ENCODE measurements at regions not wholly inside any gene's neighbourhood (a gene's known extent, or its start where the extent isn't known, plus 50 kb on each side); places are given as distances from the start of the nearest gene placed in this dataset.
A peak's percentile ranks its signal among the peaks of the same experiment; 100 is the strongest.
"Not testable (repeated sequence)": the region's sequence is repeated elsewhere in the genome, so short reads cannot be mapped to it uniquely, and the experiment has no call there.

GRCh38 chr18:55687106-55687505 is 99.1 kb upstream of the TCF4 start:
- intact Hi-C loops (cut with DNase I) = no loop called here
- Histone ChIP-seq H3K27ac (no peak overlapping the region), H3K4me1 (no peaks in the 10 kb centered on the region), H3K27me3 (ENCODE audit: insufficient read depth in 3 of 3, low read length in 2 of 3) (no peaks in the 10 kb centered on the region), H3K4me3 (no peak overlapping the region), H3K36me3 (ENCODE audit: insufficient read depth in 1 of 2, low read depth in 1 of 2) (no peaks in the 10 kb centered on the region), H3K9me3 (no peaks in the 10 kb centered on the region)
- no peak for TF ChIP-seq CTCF (IDR thresholded peaks at IDR 0.05)
- ATAC-seq = no peak
- no peak for DNase-seq
- 83 to 90% (median 87%) methylated on average over 3 of the region's 3 CpGs for WGBS, 3 donors

GRCh38 chr18:55685638-55686037 is 97.6 kb upstream of the TCF4 start:
- H3K4me1 ChIP-seq = no peaks in the 10 kb centered on the region
- no peak for ATAC-seq
- no peaks in the 10 kb centered on the region for H3K9me3 ChIP-seq
- intact Hi-C loops (cut with DNase I) = no loop called here
- H3K27me3 ChIP-seq (ENCODE audit: insufficient read depth in 3 of 3, low read length in 2 of 3) = no peaks in the 10 kb centered on the region
- no peak for TF ChIP-seq CTCF (IDR thresholded peaks at IDR 0.05)
- no peak overlapping the region for H3K4me3 ChIP-seq
- H3K27ac ChIP-seq = no peak overlapping the region
- H3K36me3 ChIP-seq (ENCODE audit: insufficient read depth in 1 of 2, low read depth in 1 of 2) = no peaks in the 10 kb centered on the region
- DNase-seq = no peak

- H3K4me3 ChIP-seq = peak overlapping the region; percentile 12
- H3K4me1 ChIP-seq = no peaks in the 10 kb centered on the region
- ATAC-seq (no peak), DNase-seq (no peak)
- intact Hi-C loops (cut with DNase I) = no loop called here
- H3K9me3 ChIP-seq = no peaks in the 10 kb centered on the region
- TF ChIP-seq CTCF (IDR thresholded peaks at IDR 0.05) = no peak
- 29 to 38% (median 33%) methylated on average over 12 of the region's 12 CpGs for WGBS, 3 donors
- no peak overlapping the region for H3K27ac ChIP-seq
- no peaks in the 10 kb centered on the region for H3K36me3 ChIP-seq (ENCODE audit: insufficient read depth in 1 of 2, low read depth in 1 of 2)
- no peaks in the 10 kb centered on the region for H3K27me3 ChIP-seq (ENCODE audit: insufficient read depth in 3 of 3, low read length in 2 of 3)
Measured at GRCh38 chr18:55672574-55673361, 84.8 kb upstream of the TCF4 start.

- TF ChIP-seq CTCF (IDR thresholded peaks at IDR 0.05) = no peak
- no peaks in the 10 kb centered on the region for H3K4me1 ChIP-seq
- intact Hi-C loops (cut with DNase I) = no loop called here
- H3K27me3 ChIP-seq (ENCODE audit: insufficient read depth in 3 of 3, low read length in 2 of 3) = no peaks in the 10 kb centered on the region
- no peaks in the 10 kb centered on the region for H3K36me3 ChIP-seq (ENCODE audit: insufficient read depth in 1 of 2, low read depth in 1 of 2)
- no peak overlapping the region for H3K4me3 ChIP-seq
- no peaks in the 10 kb centered on the region for H3K9me3 ChIP-seq
- ATAC-seq (no peak), DNase-seq (no peak)
- 95 to 97% (median 96%) methylated on average over 5 of the region's 5 CpGs for WGBS, 3 donors
- no peak overlapping the region for H3K27ac ChIP-seq
Measured at GRCh38 chr18:55665506-55665905, 77.5 kb upstream of the TCF4 start.

- H3K36me3 ChIP-seq (ENCODE audit: insufficient read depth in 1 of 2, low read depth in 1 of 2); H3K27me3 ChIP-seq (ENCODE audit: insufficient read depth in 3 of 3, low read length in 2 of 3); H3K4me1 ChIP-seq; intact Hi-C loops (cut with DNase I); H3K4me3 ChIP-seq; H3K9me3 ChIP-seq; ATAC-seq; H3K27ac ChIP-seq; DNase-seq: not testable (repeated sequence)
- WGBS, 3 donors = 94 to 95% (median 94%) methylated on average over 45 of the region's 45 CpGs
Measured at GRCh38 chr18:55664758-55665400, 76.9 kb upstream of the TCF4 start.

Measured in psoas muscle (tissue), 7 donors.